ENCODE measurements at regions not wholly inside any gene's neighbourhood (a gene's known extent, or its start where the extent isn't known, plus 50 kb on each side); places are given as distances from the start of the nearest gene placed in this dataset.

- no peak for TF ChIP-seq POLR2A (IDR thresholded peaks at IDR 0.05)
- no peak for TF ChIP-seq CTCF (IDR thresholded peaks at IDR 0.05)
These were observed 337.1 kb upstream of the FOXK1 start for GRCh38 chr7:4345004-4345403.
